ENCODE measurements at regions not wholly inside any gene's neighbourhood (a gene's known extent, or its start where the extent isn't known, plus 50 kb on each side); places are given as distances from the start of the nearest gene placed in this dataset.
"Not testable (repeated sequence)": the region's sequence is repeated elsewhere in the genome, so short reads cannot be mapped to it uniquely, and the experiment has no call there.

DNA sequence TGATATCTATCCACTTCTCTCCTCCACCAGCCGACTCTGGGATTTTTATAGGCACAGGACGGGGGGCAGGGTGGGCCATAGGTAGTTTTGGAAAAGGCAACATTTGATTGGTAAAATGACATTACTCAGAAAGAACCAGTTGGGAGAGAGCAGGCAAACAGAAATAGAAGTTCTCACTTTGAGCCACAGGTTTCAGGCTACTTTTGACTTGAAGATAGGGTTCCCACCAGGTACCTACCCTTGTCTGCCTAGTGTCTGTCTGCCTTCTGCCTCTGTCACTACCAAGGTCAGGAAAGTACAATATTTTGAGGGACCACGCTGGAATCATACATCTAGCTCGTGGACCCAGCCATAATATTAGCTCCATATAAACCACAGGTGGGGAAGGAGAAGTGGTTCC, 412.9 kb upstream of the GRM7 start:
- TF ChIP-seq CTCF (IDR thresholded peaks at IDR 0.05; ENCODE audit: insufficient read depth, low read length): no peak

GRCh38 chr3:6449099-6449498, 411.8 kb upstream of the GRM7 start:
- DNase-seq (ENCODE audit: low read depth): no peak
- TF ChIP-seq CTCF (IDR thresholded peaks at IDR 0.05; ENCODE audit: insufficient read depth, low read length): no peak
- H3K4me3 ChIP-seq (ENCODE audit: low read depth, low read length): no peak overlapping the region

More for the DNA sequence above, 412.9 kb upstream of the GRM7 start:
- no peak overlapping the region for H3K4me3 ChIP-seq (ENCODE audit: low read depth, low read length)
- DNase-seq (ENCODE audit: low read depth): no peak

DNA sequence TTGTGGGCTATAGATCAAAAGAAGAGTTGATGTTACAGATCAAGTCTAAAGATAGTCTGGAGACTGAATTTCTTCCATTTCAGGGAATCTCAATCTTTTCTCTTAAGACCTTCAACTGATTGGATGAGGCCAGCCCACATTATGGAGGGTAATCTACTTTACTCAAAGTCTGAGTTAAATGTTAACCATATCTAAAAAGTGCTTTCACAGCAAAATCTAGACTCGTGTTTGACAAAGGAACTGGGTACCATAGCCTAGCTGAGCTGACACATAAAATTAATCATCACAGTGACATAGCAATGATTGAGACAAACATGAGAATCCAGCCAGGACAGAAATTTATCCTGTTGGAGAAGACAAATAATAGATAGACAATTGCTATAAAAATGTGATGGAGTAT, 407.9 kb upstream of the GRM7 start:
- TF ChIP-seq CTCF (IDR thresholded peaks at IDR 0.05; ENCODE audit: insufficient read depth, low read length): no peak
- no peak overlapping the region for H3K4me3 ChIP-seq (ENCODE audit: low read depth, low read length)
- DNase-seq (ENCODE audit: low read depth): no peak

GRCh38 chr3:6455031-6455430, 405.9 kb upstream of the GRM7 start:
- TF ChIP-seq CTCF (IDR thresholded peaks at IDR 0.05; ENCODE audit: insufficient read depth, low read length): no peak
- DNase-seq (ENCODE audit: low read depth): no peak
- no peak overlapping the region for H3K4me3 ChIP-seq (ENCODE audit: low read depth, low read length)

GRCh38 chr3:6467186-6467585, 393.7 kb upstream of the GRM7 start:
- no peak for TF ChIP-seq CTCF (IDR thresholded peaks at IDR 0.05; ENCODE audit: insufficient read depth, low read length)
- no peak for DNase-seq (ENCODE audit: low read depth)
- no peak overlapping the region for H3K4me3 ChIP-seq (ENCODE audit: low read depth, low read length)

- no peak for TF ChIP-seq CTCF (IDR thresholded peaks at IDR 0.05; ENCODE audit: insufficient read depth, low read length)
- no peak for DNase-seq (ENCODE audit: low read depth)
- H3K4me3 ChIP-seq (ENCODE audit: low read depth, low read length): no peak overlapping the region
Observed at GRCh38 chr3:6468589-6468988, 392.3 kb upstream of the GRM7 start.

DNA sequence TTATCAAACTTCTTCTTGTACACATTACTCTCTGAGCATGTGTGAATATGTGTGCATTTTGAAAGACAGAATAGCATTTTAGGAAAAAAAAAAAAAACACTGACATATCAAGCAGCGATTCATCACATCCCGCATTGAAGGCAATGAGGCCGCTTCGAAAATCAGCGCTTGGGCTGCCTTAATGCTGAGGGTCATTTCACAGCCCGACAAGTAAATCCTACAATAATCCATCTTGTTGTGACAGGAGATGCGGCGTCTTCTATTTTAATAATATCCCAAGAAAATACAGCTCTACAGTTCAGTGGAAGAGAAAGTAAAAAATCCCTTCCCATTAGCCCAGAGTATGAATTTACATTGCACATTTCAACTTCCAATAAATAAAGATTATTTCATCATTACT, 389.2 kb upstream of the GRM7 start:
- no peak overlapping the region for H3K4me3 ChIP-seq (ENCODE audit: low read depth, low read length)
- DNase-seq (ENCODE audit: low read depth): no peak
- no peak for TF ChIP-seq CTCF (IDR thresholded peaks at IDR 0.05; ENCODE audit: insufficient read depth, low read length)

DNA sequence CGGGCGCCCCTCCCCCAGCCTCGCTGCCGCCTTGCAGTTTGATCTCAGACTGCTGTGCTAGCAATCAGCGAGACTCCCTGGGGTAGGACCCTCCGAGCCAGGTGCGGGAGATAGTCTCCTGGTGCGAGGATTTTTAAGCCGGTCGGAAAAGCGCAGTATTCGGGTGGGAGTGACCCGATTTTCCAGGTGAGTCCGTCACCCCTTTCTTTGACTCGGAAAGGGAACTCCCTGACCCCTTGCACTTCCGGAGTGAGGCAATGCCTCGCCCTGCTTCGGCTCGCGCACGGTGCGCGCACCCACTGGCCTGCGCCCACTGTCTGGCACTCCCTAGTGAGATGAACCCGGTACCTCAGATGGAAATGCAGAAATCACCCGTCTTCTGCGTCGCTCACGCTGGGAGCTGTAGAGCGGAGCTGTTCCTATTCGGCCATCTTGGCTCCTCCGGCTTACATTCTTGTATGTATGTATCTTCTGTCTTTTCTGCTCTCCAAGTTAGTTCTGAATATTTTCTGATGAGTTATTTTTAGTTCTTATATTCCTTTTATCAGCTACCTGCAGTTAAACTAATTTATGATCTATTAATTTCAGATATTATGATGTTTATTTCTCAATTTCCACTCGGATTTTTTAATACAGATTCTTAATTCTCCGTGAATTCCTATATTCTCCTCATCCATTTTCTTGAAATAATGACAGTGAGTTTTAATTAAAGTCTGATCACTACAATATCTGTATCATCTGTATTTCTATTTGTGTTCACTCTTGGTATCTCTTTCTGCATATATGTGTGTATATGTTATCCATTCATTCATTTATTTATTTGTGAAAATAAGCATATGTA, 370.2 kb upstream of the GRM7 start:
- H3K4me3 ChIP-seq (ENCODE audit: low read depth, low read length); DNase-seq (ENCODE audit: low read depth): not testable (repeated sequence)
